ENCODE measurements at regions not wholly inside any gene's neighbourhood (a gene's known extent, or its start where the extent isn't known, plus 50 kb on each side); places are given as distances from the start of the nearest gene placed in this dataset.

DNA sequence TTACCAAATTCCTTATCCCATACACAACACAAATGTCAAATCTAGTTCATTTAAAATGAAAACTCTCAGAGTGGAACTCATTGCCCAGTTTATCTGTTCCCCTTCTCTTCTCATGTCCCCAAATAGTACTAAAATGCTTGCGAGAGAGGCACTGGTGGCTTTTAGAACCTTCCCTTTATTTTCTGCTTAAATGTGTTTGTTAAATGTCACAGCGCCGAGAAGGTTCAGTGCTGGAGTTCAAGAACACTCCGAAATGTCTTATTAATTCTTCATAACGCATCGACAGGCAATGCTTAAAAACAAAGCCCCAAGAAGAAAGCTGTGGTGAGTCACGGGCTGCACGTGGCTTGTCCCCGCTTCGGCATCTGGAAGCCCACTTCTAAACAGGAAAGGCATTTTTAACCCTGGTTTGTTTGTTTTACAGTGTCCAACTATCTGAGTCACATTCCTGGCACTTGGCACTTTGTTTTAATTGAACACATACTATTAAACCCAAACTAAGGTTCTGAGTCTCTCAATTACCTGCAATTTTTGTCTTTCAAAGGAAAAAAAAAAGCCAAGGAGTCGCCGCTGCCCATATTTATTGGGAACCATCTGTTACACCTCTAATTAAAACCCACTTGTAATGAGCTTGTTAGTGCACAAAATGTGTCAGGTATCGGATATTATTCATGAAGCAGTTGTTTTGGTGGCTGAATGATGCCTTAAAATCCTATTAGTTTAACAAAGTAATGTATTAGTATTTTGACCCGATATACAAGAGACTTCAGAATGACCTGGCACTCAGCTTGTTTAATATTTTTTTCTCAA lies 49.9 kb upstream of the MGMT start:
- H3K4me3 ChIP-seq (ENCODE audit: low read depth, low read length): no peak overlapping the region
- ChIA-PET POLR2A (no interaction called here), CTCF (no interaction called here)
- TF ChIP-seq, protein P1, sequence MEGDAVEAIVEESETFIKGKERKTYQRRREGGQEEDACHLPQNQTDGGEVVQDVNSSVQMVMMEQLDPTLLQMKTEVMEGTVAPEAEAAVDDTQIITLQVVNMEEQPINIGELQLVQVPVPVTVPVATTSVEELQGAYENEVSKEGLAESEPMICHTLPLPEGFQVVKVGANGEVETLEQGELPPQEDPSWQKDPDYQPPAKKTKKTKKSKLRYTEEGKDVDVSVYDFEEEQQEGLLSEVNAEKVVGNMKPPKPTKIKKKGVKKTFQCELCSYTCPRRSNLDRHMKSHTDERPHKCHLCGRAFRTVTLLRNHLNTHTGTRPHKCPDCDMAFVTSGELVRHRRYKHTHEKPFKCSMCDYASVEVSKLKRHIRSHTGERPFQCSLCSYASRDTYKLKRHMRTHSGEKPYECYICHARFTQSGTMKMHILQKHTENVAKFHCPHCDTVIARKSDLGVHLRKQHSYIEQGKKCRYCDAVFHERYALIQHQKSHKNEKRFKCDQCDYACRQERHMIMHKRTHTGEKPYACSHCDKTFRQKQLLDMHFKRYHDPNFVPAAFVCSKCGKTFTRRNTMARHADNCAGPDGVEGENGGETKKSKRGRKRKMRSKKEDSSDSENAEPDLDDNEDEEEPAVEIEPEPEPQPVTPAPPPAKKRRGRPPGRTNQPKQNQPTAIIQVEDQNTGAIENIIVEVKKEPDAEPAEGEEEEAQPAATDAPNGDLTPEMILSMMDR (IDR thresholded peaks at IDR 0.05; ENCODE audit: insufficient read depth, low read length, missing control alignments): no peak
- DNase-seq (ENCODE audit: low read depth, low spot score): no peak
